PFSK-1 (cell line): ENCODE measurements at regions not wholly inside any gene's neighbourhood (a gene's known extent, or its start where the extent isn't known, plus 50 kb on each side); places are given as distances from the start of the nearest gene placed in this dataset.

Experiments used
- FOXP2 ChIP-seq: optimal IDR thresholded peaks from 2 replicates; pipeline ENCODE3; 2011; ENCODE audit warnings: borderline replicate concordance, control low read depth, inconsistent platforms; ENCODE audit not compliant: insufficient read depth; ENCODE audit errors: extremely low read length, extremely low read depth
- POLR2AphosphoS5 ChIP-seq: IDR thresholded peaks from 2 replicates; pipeline ENCODE4 v1.6.1; 2012; ENCODE audit warnings: low read depth, mild to moderate bottlenecking, control low read depth, low read length, moderate library complexity
- SIN3A ChIP-seq: IDR thresholded peaks from 2 replicates; pipeline ENCODE4 v1.6.1; 2012; ENCODE audit warnings: mild to moderate bottlenecking, low read length, moderate library complexity, borderline replicate concordance; ENCODE audit not compliant: insufficient read depth
- TF ChIP-seq, protein P1 (sequence below), 2 experiments: IDR thresholded peaks; 2 replicates each; pipeline versions ENCODE4 v1.6.1 to v1.8.0; 2011 to 2012; ENCODE audit warnings: low read depth in 2 of 2, low read length in 2 of 2, control low read depth in 1 of 2, inconsistent platforms in 1 of 2, mild to moderate bottlenecking in 1 of 2, moderate library complexity in 1 of 2; ENCODE audit not compliant: insufficient read depth in 1 of 2

GRCh38 chr7:156255635-156256034 lies 384.9 kb upstream of the RNF32 start:
- TF ChIP-seq POLR2AphosphoS5 (no peak), SIN3A (no peak), FOXP2 (no peak)
- TF ChIP-seq, protein P1, sequence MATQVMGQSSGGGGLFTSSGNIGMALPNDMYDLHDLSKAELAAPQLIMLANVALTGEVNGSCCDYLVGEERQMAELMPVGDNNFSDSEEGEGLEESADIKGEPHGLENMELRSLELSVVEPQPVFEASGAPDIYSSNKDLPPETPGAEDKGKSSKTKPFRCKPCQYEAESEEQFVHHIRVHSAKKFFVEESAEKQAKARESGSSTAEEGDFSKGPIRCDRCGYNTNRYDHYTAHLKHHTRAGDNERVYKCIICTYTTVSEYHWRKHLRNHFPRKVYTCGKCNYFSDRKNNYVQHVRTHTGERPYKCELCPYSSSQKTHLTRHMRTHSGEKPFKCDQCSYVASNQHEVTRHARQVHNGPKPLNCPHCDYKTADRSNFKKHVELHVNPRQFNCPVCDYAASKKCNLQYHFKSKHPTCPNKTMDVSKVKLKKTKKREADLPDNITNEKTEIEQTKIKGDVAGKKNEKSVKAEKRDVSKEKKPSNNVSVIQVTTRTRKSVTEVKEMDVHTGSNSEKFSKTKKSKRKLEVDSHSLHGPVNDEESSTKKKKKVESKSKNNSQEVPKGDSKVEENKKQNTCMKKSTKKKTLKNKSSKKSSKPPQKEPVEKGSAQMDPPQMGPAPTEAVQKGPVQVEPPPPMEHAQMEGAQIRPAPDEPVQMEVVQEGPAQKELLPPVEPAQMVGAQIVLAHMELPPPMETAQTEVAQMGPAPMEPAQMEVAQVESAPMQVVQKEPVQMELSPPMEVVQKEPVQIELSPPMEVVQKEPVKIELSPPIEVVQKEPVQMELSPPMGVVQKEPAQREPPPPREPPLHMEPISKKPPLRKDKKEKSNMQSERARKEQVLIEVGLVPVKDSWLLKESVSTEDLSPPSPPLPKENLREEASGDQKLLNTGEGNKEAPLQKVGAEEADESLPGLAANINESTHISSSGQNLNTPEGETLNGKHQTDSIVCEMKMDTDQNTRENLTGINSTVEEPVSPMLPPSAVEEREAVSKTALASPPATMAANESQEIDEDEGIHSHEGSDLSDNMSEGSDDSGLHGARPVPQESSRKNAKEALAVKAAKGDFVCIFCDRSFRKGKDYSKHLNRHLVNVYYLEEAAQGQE (IDR thresholded peaks at IDR 0.05; ENCODE audit: insufficient read depth in 1 of 2, low read depth in 2 of 2, low read length in 2 of 2): no peak
